Activated CD4-positive, alpha-beta T cell treated with anti-CD3 and anti-CD28 coated beads, Interleukin-2, amount 50 U/mL, for 48 hours (primary cell): ENCODE measurements at regions not wholly inside any gene's neighbourhood (a gene's known extent, or its start where the extent isn't known, plus 50 kb on each side); places are given as distances from the start of the nearest gene placed in this dataset.

Experiments used
- DNase-seq, 2 experiments: peaks; one replicate each; pipeline ENCODE4 v3.0.0-alpha.2; 2020

DNA sequence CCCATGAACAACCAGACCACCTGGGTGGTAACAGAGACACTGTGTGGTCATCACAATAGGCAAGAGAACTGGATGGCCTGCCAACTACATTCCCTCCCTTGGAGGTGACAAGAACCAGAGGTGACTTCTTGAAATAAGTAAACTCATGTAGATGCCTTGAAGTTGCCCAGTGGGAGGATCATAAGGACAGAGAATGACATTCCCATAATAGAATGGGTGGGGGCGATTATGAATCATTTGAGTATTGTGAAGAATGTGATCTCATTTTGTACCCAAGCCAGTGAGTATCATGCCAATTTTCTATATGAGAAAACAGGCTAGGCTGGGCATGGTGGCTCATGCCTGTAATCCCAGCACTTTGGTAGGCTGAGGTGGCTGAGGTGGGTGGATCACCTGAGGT is 211.4 kb upstream of the GYPC start:
- DNase-seq = no peak

DNA sequence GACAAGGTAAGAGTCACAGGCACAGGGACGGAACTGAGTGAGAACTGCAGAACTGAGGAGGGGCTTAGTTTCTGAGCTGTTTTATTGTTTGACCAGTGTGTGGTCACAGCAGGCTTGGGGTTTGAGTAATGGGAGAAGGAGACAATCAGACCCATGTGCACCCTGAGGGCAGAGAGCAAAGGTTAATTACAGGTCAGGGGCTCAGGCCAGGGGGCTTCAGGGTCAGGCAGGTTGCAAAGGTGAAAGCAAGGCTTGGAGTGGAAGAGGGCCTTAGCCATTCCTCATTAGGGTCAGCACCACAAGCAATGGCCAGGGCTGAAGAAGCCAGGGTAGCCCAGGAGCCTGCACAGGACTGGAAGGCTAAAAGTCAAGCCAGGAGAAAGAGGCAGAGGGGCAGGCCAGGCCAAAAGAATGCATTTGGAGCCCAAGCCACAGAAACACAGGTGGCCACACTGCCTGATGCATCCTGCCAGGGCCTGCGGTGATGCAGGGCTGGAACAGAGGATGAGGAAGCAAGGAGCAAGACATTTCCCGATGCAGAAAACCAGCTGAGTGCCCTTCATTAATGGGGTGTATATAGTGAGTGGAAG is 209.8 kb upstream of the GYPC start:
- DNase-seq = no peak

DNA sequence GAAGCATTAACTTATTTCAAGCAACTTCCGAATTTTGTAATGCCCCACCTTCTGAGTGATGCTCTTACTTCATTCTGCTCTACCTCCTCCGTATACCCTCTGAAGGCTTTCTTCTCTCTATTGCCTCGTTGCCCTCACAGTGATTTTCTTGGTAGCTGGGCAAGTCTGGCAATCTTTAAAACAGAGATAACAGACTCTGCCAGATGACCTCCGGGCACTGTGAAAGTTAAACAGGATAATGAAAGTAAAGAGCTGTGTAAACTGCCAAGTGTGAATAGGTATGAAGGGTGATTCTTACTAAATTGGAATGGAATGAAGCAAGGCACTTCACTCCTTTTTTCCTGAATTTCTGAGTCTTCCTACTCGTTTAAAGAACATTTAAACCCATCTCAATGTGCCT is 207.3 kb upstream of the GYPC start:
- DNase-seq = no peak

DNA sequence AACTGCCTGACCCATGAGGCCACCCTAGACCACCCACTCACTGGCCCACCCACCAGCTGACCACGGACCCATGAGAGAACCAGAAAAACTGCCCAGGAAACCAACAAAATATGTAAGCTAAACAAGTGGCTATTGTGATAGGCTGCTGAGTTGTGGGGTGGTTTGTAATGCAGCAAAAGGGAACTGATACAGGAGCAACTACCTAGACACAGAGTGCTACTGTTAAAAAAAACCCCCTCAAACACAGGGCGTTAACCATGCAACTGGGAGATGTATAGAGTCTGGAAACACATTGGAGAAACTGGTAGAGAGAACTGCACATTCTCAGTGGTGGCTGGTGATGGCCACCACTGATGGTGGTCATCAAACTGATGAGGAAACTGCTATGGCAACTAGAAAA is 206.3 kb upstream of the GYPC start:
- no peak for DNase-seq

DNA sequence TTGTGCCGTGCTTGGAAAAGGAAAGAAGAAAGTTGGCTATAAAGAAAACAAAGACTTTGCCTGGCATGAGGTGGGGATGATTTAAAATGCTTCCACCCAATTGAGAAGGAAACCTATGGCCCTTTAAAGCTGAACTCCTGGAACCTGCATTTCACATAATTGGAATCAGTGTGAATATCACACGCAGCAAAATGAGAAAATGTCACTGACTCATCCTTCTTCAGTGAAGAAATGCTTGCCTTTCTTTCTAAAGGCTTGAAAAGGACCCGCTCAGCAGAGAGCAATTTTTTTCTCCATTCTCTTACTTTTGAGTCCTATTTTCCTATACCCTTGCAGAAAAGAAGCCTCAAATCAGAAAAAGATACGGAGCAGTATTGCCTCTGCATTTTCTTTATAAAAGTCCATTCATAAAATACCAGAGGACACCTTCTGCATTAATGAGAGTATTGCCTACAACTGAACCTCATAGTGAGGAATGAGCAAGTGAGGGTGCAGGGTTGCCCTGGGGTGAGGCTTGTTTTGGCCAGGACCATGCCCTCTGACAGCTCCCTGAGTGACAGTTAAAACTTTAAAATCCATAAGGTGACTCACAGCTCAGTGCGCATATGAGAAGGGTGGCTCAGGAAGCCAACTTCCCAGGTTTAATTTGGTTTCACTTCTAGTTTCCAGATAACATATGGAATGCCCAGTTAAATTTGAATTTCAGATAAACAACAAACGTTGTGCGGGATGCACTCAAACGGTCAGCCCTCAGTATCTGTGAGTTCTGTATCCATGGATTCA is 191.9 kb upstream of the GYPC start:
- no peak for DNase-seq

DNA sequence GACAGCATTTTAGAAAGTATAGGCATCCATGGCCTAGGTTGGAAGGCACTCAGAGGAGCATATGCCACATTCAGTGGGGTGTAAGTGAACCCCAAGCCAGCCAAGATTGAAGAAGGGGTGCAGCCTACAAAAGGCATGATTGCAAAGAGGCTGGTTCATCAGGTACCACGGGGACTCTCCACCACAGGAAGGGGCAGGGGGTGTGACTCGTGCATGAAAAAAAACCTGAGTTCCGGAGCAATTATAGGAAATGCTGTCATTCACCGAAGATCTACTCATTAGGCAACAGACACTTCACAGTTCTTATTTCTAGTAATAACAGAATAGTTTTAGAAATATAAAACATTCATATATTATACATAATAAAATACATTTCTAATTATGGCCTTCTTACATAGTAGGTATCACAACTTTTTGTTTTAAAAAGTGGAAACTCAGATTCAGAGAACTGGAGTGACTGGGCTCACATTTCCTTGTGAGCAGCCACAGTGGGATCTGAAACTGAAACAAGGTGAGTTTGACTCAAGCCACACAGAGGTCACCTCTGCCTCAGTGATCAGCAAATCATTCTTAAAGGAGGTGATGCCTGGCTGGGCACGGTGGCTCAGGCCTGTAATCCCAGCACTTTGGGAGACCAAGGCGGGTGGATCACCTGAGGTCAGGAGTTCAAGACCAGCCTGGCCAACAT is 188.4 kb upstream of the GYPC start:
- DNase-seq = no peak

DNA sequence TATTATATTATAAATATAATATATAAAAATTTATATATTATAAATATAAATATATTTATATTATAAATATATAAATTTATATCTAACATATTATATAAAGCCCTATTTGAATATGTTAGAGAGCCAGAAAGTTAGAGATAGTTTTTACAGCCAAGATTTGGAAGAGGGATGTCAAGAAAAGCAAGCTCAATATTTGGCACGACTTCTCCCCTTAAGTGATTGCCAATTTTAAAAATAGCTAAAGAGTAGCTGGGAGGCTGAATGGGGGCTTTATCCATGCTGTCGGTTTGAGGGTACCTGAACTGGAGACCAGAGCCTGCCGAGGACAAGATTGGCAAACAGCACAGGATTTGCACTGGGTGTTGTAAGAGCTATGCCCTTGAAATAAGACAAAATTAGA is 180.9 kb upstream of the GYPC start:
- DNase-seq = no peak

DNA sequence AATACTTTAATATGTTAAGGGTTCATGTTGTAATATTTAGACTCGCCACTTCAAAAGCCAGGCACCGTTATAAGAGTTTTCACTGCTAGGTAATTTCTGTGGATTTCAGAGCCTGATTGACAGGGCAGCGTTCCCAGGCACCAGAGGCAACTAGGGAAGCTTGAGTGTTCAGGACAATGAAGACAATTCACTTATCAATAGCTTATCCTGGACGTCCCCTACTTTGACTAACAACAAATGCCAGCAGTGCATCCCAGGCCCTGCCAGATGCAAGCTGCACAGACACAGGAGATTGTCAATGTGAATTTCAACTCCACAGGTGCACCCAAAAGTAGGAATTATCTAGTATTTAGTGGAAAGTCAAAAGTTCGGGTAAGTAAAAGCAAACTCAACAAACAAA is 179.3 kb upstream of the GYPC start:
- no peak for DNase-seq

DNA sequence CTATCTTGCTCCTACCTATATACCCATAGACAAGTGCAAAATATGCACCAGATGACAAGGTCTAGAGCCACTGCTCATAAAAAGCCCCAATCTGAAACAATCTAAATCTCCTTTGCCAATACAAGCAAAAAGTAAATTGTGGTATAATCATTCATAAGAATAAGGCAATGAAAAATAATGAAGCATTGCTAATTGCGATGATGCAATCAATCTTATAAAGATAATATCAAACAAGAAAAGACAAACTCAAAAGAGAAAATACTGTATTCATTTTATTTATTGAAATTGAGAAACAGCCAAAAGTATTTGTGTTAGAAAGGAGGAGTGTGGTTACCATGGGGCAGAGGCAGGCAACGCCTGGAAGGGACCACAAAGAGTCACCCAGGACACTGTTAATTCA is 175.9 kb upstream of the GYPC start:
- DNase-seq = no peak

DNA sequence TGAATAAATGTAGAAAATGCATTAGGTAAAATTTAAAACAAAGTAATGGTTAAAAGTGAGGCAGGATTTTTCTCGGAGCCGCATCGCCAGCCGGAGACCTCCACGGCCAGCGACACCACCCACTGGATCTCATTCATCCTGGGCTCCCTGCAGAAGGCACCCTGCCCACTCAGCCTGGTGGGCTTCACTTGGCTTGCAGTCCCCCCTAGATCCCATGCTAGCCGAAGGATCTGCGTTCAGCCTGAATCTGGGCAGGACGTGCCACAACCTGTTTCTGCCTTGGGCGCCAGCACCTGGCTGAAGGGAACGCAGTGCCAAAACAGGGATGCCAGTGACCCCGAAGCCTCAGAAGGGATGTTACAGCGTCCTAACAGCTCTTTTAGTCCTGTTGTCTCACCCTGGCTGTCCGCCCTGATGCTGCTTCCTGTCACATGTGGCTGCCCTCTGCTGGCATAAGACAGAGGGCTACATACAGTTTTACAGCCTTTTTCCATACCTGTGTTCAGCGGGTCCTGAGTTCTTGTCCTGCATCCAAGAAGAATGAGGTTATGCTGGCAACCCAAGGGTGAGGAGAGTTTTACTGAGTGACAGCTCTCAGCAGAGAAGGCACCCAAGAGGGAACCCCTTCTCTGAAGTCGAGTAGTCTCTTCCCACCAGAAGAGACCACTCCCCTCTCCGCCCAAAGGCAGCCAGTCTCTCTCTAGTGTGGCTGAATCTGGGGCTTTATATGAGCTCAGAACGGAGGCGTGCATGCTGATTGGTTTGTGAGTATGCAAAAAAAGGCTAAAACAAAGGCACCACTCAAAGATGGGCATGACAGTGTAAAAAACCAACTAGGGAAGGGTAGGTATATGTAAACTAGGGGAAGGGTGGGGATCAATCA is 173.1 kb upstream of the GYPC start:
- DNase-seq = peak in 1 of 2 experiments; percentile 11

DNA sequence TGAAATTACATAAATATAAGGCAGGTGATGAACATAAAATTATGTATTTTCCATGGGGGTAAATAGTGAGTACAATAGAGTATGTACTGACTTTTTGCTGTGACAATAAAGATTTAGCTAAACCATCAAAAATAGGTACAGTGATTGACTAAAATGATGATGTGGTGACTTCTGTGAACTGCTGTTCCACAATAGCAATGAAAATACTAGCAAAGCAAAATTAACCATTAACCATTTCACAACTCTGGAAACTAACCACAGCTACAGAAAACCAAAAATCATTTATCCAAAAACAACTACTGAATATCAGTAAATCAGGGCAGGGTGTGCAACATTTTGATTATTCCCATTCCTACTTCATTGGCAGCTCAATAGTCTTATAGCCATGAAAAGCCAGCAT is 161.4 kb upstream of the GYPC start:
- no peak for DNase-seq

DNA sequence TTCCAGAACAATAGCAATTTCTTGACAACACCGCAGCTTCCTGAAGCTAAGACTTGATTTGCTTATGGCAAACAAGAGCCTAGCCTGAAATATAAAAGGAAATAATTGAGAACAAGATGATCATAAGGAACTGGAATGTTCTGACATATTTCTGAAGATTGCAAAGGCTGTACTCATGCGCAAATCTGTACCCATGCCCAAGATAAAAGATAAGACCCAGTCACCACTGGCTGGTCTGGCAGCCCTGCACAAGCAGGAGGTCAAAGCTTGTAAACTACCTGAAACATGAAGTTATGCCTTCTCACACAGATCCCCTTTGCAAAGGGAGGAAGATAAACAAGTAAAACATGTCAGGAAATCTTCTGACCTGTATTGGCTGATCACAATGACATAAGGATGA is 160.8 kb upstream of the GYPC start:
- no peak for DNase-seq

DNA sequence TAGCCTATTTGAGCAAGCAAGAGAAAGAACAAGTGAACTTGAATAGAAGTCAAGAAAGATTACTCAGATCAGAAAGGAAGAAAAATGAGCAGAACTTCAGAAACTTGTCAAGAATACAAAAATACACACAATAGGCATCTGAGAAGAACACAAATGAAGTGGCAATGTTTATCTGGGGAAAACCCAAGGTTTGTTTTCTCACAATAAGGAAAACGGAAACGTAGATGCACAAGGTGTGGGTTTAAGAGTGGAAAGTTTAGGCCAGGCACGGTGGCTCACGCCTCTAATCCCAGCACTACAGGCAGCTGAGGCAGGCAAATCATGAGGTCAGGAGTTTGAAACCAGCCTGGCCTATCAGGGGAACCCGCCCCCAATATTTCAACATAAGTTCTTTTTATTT is 159.5 kb upstream of the GYPC start:
- peak; percentile 8 to 16 for DNase-seq

DNA sequence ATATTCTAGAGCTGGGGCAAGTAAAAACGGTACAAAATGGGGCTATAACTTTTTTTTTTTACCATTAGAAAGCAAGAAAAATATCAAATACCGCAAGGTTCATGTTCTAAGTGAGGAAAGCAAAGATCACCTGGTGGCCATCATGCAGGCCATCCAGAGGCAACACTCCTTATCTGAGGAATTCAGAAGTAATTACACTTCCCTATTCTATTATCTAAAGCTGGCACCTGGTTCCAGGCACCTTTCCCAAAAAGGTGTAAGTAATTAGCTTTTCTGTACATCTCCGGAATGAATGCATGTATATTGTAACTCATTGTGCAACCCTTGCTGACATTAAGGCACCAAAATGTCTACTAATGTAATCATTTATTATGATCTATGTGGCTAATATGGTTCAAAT is 152.5 kb upstream of the GYPC start:
- DNase-seq = no peak

DNA sequence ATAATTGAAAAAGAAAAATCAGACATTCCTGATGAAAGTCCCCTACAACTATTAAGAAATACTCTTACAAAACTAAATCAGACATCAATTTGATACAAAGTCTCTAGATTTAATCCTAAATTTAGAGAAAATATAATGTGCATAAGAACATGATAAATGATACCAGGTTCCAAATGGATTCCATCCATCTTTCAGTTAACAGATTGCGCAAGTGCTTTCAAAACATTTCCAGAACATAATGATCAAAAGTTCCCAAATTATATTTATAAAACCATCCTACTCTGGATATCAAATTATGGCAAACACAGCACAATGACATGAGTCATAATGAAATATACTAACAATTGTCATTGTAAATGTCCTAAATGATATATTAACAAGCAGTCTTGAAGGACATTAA is 151.0 kb upstream of the GYPC start:
- DNase-seq = no peak

DNA sequence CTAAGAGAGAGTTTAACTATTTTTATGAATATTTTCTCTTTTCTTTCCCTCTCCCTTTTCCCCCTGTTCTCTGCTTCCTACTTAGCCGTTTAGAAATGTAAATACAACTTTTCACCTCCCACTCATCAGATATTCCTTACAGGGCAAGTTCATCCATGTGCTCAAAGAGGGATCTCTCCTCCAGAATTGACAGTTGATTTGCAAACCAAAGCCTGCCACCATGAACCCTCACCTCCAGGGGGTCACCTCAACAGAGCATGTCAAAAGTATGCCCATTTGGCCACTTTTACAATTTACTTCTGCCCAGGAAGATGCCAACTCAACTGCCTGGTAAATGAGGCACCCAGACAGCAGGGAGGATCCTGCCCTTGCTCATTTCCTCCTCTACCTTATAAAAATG is 149.2 kb upstream of the GYPC start:
- no peak for DNase-seq

DNA sequence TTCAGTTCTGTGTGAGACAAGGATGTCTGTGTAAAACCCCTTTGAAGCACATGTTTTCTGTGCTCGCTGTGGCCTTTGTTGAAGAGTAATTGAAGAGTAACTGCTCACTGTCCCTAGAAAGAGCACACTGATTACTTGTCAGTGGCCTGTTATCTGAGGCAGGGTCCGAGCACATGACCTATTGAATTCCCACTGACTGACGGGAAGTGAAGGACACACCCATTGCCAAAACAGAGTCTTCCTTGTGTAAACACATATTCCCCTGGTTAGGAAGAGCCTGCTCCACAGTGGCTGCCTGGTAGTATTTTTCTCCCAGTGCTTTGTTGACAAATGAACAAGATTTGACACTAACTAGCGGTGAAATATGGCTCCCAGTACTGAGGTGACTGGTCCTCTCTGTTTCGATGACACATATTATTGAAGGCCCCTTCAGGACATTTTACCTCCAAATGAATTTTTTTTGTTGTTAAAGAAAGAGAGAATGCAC is 148.5 kb upstream of the GYPC start:
- DNase-seq = no peak

DNA sequence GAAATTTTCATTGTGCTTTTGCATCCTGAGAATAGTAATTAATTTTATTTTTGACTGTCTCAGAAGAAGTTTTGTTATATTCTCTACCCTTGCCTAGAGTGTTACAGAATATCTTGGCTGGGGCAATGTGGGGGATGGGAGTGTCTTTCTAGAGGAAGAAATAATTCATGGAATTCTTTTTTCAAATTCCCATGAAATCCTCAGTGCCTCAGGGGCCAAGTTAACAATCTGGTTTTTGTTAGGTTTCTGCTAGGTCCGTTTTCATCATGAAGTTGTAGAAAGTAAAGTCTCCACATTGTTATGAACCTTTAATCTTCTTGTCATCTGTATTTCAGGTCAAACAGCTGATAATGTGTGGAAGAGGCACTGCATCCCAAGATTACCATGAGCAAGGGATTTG is 145.6 kb upstream of the GYPC start:
- DNase-seq = no peak

DNA sequence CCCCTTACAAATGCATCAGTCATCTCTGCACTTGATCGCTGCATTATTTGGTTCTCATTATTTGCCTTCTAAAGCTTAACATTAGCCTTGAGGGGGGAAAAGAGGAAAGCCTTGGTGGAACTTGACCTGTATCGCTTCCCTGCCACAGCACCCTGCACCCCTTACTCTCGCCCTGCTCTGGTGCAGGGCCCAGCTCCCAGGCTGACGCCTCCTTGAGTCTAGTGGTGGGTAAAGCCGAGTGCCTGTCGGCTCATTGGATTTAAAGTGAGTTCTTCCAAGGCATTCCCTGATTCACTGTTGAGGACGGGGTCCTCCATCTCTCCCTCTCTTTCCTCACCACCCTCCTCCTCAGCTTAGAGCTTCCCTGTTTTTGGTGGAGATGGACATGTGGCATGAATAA is 145.0 kb upstream of the GYPC start:
- DNase-seq = no peak

DNA sequence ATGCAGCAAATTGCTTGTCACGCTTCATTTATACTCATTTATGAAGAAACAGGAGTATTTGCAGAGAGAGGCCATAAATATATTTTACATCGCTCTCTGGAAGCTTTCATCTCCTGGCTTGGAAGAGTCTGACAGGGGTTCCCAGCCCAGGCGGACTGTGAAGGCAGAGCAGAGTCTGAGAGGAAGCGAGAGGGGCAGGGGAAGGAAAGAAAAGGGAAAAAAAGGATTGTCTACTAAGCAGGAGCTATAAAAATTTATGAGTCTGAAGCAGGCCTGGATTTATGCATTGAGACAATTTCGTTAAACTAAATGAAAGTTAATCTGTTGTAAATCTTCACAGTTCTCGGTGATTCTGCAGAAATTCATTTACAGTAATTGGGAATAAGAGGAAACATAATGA is 143.9 kb upstream of the GYPC start:
- no peak for DNase-seq

DNA sequence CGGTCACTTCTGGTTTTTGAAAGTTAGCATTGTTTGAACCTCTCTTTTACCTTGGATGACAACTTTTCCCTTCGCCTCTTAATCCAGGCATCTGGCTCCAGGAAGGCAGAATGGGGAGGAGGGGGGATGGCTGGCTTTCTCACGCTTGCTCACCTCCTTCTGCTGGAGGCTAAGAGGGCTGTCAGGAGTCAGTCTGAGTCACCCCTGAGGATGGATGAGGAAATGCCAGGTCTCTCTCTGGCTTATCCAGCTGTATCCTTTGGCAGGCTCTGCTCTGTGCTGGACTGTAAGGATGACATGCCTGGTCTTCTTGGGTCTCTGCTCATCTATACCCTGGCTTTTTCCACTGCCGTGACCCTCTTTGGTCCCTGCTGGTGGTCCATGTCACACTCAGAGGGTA is 142.9 kb upstream of the GYPC start:
- DNase-seq = no peak

DNA sequence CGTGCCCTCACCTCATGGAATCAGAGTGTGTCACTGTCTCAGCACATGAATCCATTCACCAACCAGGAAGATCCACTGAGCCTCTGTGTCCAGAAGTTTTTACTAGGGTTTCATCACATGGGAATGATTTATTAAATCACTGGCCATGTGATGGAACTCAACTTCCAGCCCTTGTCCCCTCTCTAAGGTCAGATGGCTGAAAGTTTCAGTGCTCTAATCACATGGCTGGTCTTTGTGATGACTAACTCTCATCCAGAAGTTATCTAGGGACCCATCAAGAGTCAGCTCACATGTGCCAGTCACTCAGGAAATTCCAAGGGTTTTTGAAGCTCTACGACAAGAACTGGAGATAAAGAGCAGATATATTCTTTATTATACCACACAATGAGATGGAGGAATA is 140.5 kb upstream of the GYPC start:
- no peak for DNase-seq

DNA sequence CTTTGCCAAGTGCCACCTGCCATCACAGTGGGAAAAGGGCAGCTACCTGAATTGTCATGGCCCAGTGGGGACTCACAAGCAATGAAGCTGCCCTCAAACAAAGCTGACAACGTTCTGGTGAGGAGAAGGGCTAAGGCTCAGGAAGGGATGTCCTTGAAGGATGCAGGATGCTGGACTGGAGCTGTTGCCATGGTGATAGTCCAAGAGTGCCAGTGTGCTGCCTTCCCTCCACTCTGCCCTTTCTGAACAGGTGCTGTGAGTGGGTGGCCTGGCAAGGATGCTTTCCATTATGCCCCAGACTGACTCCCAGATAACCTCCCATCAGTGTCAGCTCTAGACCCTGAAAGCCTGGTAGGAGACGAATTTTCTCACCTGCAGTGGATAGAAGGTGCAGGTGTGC is 137.8 kb upstream of the GYPC start:
- no peak for DNase-seq
